COLO829 (cell line): ENCODE measurements at regions not wholly inside any gene's neighbourhood (a gene's known extent, or its start where the extent isn't known, plus 50 kb on each side); places are given as distances from the start of the nearest gene placed in this dataset.

Source experiments
- DNase-seq: peaks from one replicate; pipeline ENCODE4 v3.0.0; 2012; ENCODE audit warnings: low spot score

DNA sequence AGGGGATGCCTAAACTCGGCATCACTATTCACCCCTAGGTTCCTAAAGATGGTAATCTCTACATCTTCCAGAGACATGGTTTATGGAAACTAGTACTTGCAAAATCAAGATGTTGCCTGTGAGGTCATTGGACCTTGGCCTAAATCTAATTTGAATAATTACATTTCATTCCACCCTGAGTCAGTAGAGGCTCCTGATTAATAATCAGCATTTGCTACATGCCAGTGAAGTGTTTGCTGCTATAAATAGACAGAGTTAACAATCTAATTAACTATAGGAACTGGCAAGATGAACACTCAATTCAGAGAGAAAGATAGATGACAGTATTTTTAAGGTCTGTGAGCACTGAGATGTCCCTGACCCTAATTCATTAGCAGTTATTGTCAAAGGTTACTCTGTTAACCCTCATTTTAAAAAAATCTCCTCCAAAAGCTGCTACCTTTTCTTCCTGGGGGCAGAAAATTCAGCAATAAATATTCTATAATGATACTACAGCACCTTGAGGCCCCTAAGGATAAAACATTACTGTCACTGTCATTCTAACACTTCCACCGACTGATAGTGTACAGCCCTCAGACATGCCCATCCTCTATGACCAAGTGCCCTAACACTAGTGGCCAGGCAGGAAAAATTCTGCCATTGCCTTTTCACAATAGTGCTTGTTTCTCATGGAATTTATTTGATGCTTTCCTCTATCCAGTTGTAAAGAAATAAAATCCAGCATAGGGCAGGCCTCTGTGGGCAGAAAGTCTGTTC lies 65.7 kb upstream of the CCDC196 start:
- DNase-seq: no peak

- no peak for DNase-seq
Observed at GRCh38 chr14:66421990-66422946, 63.9 kb upstream of the CCDC196 start.

GRCh38 chr14:66425402-66425801 lies 60.8 kb upstream of the CCDC196 start:
- no peak for DNase-seq

DNA sequence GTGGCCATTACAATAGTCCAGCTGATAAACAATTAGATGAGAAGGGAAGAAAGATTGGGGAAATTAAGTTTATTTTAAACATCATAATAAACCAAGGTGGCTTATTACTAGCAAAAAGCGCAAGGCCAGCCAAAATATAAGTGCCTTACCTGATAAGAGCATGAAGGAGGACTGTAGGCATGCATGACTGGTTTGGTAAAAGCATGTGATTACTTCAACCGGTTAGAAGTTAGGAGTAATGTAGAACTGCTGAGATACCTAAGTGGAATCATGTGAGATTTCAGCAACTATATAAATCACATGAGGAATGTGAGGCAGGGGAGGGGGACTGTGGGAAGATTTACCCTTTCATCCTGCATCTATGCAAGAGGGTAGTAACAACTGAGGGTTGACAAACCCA lies 59.7 kb upstream of the CCDC196 start:
- DNase-seq: no peak

GRCh38 chr14:66432334-66432733 lies 53.8 kb upstream of the CCDC196 start:
- no peak for DNase-seq

DNA sequence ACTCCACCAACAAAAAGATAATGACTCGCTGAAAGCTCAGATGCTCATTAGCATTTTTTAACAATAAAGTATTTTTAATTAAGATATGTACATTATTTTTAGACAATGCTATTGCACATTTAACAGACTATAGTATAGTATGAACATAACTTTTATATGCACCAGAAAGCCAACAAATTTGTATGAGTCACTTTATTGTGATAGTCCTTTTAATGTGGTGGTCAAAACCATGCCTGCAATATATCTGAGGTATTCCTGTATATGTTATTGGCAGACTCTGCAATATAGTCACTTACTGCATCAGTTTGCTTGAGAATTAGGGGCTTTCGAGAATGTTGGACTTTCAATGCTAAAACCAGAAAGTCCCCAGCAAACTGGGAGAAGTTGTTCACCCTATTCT lies 51.7 kb upstream of the CCDC196 start:
- DNase-seq: no peak

DNA sequence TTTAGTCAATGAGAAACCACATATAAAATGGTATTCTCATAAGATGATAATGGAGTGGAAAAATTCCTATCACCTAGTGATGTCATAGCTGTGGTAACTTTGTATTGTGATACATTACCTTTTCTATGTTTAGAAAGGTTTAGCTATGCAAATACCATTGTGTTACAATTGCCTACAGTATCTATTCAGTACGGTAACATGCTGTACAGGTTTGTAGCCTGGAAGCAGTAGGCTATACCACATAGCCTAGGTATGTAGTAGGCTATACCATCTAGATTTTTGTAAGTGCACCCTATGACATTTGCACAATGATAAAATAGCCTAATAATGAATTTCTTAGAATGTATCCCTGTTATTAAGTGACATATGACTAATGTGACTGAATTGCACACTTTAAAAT lies 50.5 kb upstream of the CCDC196 start:
- DNase-seq: no peak
